ENCODE measurements at regions not wholly inside any gene's neighbourhood (a gene's known extent, or its start where the extent isn't known, plus 50 kb on each side); places are given as distances from the start of the nearest gene placed in this dataset.

DNA sequence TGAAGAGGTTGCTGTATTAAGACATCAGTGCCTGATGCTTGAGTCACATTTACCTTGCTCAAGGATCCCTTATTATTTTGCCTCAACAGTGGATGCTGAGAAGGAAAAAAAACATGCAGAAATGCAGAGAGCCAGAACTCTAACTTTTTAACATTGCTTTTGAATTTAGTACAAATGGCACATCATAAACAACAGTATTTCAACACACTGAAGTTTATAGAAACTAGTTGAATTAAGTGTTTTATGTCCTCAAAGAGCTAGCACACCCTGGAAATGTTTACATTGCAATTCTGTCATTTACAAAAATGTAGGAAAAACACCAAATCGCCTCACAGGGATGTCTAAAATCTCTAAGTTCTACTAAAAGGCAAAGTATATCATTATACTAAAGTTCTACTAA is 69.5 kb upstream of the BLTP1 start:
- TF ChIP-seq, protein P1, sequence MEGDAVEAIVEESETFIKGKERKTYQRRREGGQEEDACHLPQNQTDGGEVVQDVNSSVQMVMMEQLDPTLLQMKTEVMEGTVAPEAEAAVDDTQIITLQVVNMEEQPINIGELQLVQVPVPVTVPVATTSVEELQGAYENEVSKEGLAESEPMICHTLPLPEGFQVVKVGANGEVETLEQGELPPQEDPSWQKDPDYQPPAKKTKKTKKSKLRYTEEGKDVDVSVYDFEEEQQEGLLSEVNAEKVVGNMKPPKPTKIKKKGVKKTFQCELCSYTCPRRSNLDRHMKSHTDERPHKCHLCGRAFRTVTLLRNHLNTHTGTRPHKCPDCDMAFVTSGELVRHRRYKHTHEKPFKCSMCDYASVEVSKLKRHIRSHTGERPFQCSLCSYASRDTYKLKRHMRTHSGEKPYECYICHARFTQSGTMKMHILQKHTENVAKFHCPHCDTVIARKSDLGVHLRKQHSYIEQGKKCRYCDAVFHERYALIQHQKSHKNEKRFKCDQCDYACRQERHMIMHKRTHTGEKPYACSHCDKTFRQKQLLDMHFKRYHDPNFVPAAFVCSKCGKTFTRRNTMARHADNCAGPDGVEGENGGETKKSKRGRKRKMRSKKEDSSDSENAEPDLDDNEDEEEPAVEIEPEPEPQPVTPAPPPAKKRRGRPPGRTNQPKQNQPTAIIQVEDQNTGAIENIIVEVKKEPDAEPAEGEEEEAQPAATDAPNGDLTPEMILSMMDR (conservative IDR thresholded peaks at IDR 0.05): no peak
- no peak for TF ChIP-seq ZFX (IDR thresholded peaks at IDR 0.05)

Data from C4-2B (cell line).